Esophagus (tissue), 2 donors: ENCODE measurements at regions not wholly inside any gene's neighbourhood (a gene's known extent, or its start where the extent isn't known, plus 50 kb on each side); places are given as distances from the start of the nearest gene placed in this dataset.
"Not testable (repeated sequence)": the region's sequence is repeated elsewhere in the genome, so short reads cannot be mapped to it uniquely, and the experiment has no call there.

Experiments
- H3K27ac ChIP-seq, 2 donors: one replicate each; pipeline ENCODE4 v1.5.1; 2013; ENCODE audit warnings: low read depth in 2 of 2, mild to moderate bottlenecking in 2 of 2, inconsistent platforms in 1 of 2, low read length in 1 of 2, moderate library complexity in 1 of 2
- H3K27me3 ChIP-seq, 2 donors: one replicate each; pipeline ENCODE4 v1.6.1; 2013; ENCODE audit warnings: low read length in 2 of 2, control low read depth in 1 of 2, mild to moderate bottlenecking in 1 of 2; ENCODE audit not compliant: insufficient read depth in 2 of 2, control insufficient read depth in 1 of 2
- H3K36me3 ChIP-seq, 2 donors: one replicate each; pipeline ENCODE4 v1.6.1; 2013; ENCODE audit warnings: low read length in 1 of 2; ENCODE audit not compliant: control insufficient read depth in 2 of 2, insufficient read depth in 2 of 2
- H3K4me1 ChIP-seq, 2 donors: one replicate each; pipeline ENCODE4 v1.6.1; 2013; ENCODE audit warnings: low read length in 1 of 2; ENCODE audit not compliant: control insufficient read depth in 2 of 2, insufficient read depth in 2 of 2
- H3K4me3 ChIP-seq, 2 donors: one replicate each; pipeline ENCODE4 v1.5.1; 2013; ENCODE audit warnings: low read length in 2 of 2, mild to moderate bottlenecking in 2 of 2, low read depth in 1 of 2, moderate library complexity in 1 of 2
- H3K9me3 ChIP-seq, 2 donors: one replicate each; pipeline ENCODE4 v1.6.1; 2013; ENCODE audit warnings: mild to moderate bottlenecking in 2 of 2, low read depth in 1 of 2, low read length in 1 of 2, moderate library complexity in 1 of 2; ENCODE audit not compliant: control insufficient read depth in 2 of 2, insufficient read depth in 1 of 2
- WGBS, 2 donors: extraction: QIAGEN DNeasy Blood & Tissue Kit; methylation state at CpG; one replicate each; pipeline ENCODE4 v1.1.7; 2013; 5-methylcytosine and 5-hydroxymethylcytosine counted together
- donor health status: healthy with polysubstance abuse.
- donor health status: Bipolar disorder and iron deficiency.

DNA sequence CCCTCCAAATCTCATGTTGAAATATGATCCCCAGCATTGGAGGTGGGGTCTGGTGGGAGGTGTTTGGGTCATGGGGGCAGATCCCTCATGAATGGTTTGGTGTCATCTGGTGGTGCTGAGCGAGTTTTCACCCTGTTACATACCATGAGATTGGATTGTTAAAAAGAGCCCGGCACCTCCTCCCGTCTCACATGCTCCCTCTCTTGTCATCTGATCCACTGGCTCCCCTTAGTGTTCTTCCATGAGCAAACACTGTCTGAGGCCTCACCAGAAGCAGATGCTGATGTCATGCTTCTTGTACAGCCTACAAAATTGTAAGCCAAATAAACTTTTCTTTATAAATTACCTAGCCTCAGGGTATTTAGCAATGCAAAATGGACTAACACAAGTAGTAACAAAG is 405.0 kb upstream of the SLC39A10 start:
- H3K4me1 ChIP-seq, result no peaks in the 10 kb centered on the region
- H3K27ac ChIP-seq, result no peak overlapping the region
- H3K27me3 ChIP-seq, result no peaks in the 10 kb centered on the region
- peaks cover 0 to 2% of the 10 kb centered on the region in 2 donors for H3K9me3 ChIP-seq
- WGBS, 2 donors, result 77 to 83% methylated on average over 3 of the region's 3 CpGs
- no peaks in the 10 kb centered on the region for H3K36me3 ChIP-seq
- no peak overlapping the region for H3K4me3 ChIP-seq

DNA sequence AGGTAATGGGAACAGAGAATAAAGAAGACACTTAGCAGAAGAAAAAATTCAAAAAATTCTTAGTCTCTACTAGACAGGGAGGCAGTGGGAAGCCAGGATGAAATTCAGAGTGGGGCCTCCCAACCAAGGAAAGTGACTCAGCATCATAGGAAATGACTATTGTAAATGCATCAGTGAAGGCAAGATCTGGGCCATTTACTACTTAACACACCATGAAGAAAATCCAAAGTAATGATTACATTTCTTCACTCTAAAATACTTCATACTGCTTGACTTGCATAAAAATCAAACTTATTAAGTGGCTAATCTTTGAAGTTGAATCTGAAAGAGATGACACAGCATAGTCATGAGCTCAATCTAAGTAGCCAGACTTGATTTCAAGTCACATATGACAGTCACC is 405.8 kb upstream of the SLC39A10 start:
- Histone ChIP-seq H3K27ac (no peak overlapping the region), H3K36me3 (no peaks in the 10 kb centered on the region), H3K4me3 (no peak overlapping the region), H3K4me1 (no peaks in the 10 kb centered on the region), H3K9me3 (peaks cover 0 to 2% of the 10 kb centered on the region in 2 donors), H3K27me3 (no peaks in the 10 kb centered on the region)

GRCh38 chr2:195238826-195239225 is 418.2 kb upstream of the SLC39A10 start:
- WGBS, 2 donors, result 62 to 67% methylated on average over 3 of the region's 3 CpGs

DNA sequence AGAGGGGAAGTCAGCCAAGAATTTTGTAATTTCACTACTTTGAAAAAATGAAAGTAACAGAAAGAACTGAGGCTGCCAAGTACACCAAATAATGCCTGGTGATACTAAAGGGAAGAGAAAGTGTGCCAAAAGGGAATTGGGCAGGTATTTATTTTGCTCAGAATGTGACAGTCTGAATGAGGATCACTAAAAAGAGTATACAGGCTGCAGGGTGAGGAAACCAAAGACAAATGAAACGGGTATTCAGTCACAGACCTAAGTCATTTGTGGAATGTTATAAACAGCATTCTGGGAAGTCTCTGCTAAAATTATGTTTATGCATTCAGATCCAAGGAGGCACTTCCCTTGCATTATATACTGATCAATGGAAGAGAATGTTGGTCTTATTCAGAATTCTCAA is 418.6 kb upstream of the SLC39A10 start:
- Histone ChIP-seq H3K4me1 (no peaks in the 10 kb centered on the region), H3K4me3 (no peak overlapping the region), H3K27ac (no peak overlapping the region), H3K27me3 (no peaks in the 10 kb centered on the region), H3K36me3 (no peaks in the 10 kb centered on the region), H3K9me3 (no peaks in the 10 kb centered on the region)
- 14 to 31% methylated on average over 1 of the region's 1 CpG for WGBS, 2 donors

More at GRCh38 chr2:195238826-195239225, 418.2 kb upstream of the SLC39A10 start:
- H3K9me3 ChIP-seq, result no peaks in the 10 kb centered on the region
- no peak overlapping the region for H3K27ac ChIP-seq
- no peaks in the 10 kb centered on the region for H3K36me3 ChIP-seq
- H3K4me1 ChIP-seq, result no peaks in the 10 kb centered on the region
- H3K4me3 ChIP-seq, result no peak overlapping the region
- H3K27me3 ChIP-seq, result no peaks in the 10 kb centered on the region

- not testable (repeated sequence) for H3K27ac ChIP-seq, H3K9me3 ChIP-seq, H3K4me1 ChIP-seq, H3K4me3 ChIP-seq, H3K27me3 ChIP-seq, H3K36me3 ChIP-seq
- 91 to 92% methylated on average over 20 of the region's 20 CpGs for WGBS, 2 donors
Measured at GRCh38 chr2:195228547-195228946, 428.5 kb upstream of the SLC39A10 start.

- no peaks in the 10 kb centered on the region for H3K9me3 ChIP-seq
- H3K4me3 ChIP-seq, result no peak overlapping the region
- no peaks in the 10 kb centered on the region for H3K4me1 ChIP-seq
- WGBS, 2 donors, result 73 to 83% methylated on average over 5 of the region's 5 CpGs
- no peak overlapping the region for H3K27ac ChIP-seq
- no peaks in the 10 kb centered on the region for H3K36me3 ChIP-seq
- no peaks in the 10 kb centered on the region for H3K27me3 ChIP-seq
Measured at GRCh38 chr2:195214072-195214471, 443.0 kb upstream of the SLC39A10 start.

GRCh38 chr2:195212586-195212985 is 444.4 kb upstream of the SLC39A10 start:
- Histone ChIP-seq H3K27me3 (no peaks in the 10 kb centered on the region), H3K4me3 (no peak overlapping the region), H3K27ac (no peak overlapping the region), H3K36me3 (no peaks in the 10 kb centered on the region), H3K9me3 (no peaks in the 10 kb centered on the region), H3K4me1 (no peaks in the 10 kb centered on the region)
- 28 to 35% methylated on average over 3 of the region's 3 CpGs for WGBS, 2 donors

- H3K36me3 ChIP-seq, result no peaks in the 10 kb centered on the region
- H3K4me3 ChIP-seq, result no peak overlapping the region
- H3K27ac ChIP-seq, result no peak overlapping the region
- WGBS, 2 donors, result 42 to 48% methylated on average over 2 of the region's 2 CpGs
- H3K27me3 ChIP-seq, result no peaks in the 10 kb centered on the region
- H3K9me3 ChIP-seq, result no peaks in the 10 kb centered on the region
- no peaks in the 10 kb centered on the region for H3K4me1 ChIP-seq
Measured at GRCh38 chr2:195202163-195202845, 454.7 kb upstream of the SLC39A10 start.

DNA sequence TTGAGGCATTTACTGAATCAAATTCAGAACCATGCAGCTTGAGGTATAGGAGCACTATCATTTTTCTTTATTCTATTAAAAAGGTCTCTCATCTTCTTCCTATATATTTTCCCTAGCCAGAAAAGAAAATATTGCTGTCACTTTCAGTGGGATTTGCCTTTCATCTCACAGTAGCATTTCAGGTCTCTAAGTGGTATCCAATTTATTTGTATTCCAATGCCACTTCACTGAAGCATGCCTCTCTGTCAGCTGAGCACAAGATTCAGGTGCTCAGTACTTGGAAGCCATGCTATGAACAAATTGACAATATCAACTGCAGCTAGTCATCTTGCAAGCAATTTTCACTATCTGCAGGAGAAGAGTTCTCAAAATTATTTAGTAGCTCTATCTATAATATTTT is 457.2 kb upstream of the SLC39A10 start:
- H3K9me3 ChIP-seq, result no peaks in the 10 kb centered on the region
- H3K4me3 ChIP-seq, result no peak overlapping the region
- H3K4me1 ChIP-seq, result no peaks in the 10 kb centered on the region
- no peak overlapping the region for H3K27ac ChIP-seq
- H3K27me3 ChIP-seq, result no peaks in the 10 kb centered on the region
- no peaks in the 10 kb centered on the region for H3K36me3 ChIP-seq

DNA sequence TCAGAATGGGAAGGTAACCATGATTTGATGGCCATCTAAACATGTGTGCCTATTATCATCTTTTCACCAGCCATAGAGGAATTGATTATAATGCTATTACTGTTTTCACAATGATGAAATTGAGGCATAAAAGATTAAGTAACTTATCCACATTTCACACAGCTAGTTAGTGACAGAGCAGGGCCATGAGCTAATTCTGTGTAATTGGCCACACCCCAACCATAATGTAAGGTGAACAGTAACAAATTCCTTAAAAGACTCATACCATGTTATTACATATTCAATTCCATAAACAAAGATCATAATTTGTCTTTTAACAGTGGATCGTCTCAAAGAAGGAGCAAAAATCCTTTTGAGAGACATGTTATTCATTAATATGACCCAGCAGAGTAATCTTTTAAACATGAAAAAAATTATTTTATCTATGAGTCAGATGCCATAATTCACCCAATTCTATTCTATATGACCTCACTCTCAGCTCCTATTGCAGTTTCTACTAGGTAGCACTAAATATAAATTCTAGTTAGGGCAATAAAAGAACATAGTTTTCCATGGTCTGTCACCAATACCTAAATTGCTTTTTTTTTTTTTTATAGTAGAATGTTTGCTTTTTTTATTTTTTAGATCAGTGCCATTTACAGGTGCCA is 475.8 kb upstream of the SLC39A10 start:
- no peak overlapping the region for H3K4me3 ChIP-seq
- no peaks in the 10 kb centered on the region for H3K36me3 ChIP-seq
- no peaks in the 10 kb centered on the region for H3K27me3 ChIP-seq
- no peaks in the 10 kb centered on the region for H3K9me3 ChIP-seq
- H3K4me1 ChIP-seq, result no peaks in the 10 kb centered on the region
- no peak overlapping the region for H3K27ac ChIP-seq
- WGBS, 2 donors, result 77 to 79% methylated on average over 1 of the region's 1 CpG
